ENCODE measurements at regions not wholly inside any gene's neighbourhood (a gene's known extent, or its start where the extent isn't known, plus 50 kb on each side); places are given as distances from the start of the nearest gene placed in this dataset.
A peak's percentile ranks its signal among the peaks of the same experiment; 100 is the strongest.

DNA sequence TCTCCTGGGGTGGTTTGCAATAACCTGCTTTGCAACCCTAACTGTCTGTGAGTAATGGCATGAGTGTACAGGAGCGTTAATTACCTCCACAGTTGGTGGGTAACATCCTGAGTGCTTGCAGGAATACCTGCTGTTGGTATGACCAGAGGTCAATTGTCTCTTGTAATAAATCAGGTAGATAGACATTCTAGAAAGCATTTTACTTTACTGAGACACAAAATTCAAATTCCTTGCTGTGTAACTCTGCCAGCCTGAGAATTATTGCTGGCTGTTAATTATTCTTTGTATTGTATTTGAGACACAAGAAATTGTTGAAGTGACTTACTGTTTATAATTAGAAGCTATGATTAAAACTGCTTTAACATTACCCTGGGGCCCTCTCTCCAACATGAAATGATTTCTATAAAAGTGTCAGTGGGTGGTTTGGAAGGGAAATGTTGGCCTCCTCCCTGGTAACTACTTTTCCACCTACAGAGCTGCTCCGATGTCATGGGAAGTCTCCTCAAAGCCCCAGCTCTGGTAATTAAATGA is 150.8 kb upstream of the ADCY2 start:
- H3K27ac Mint-ChIP-seq: no peak overlapping the region
- no peaks in the 10 kb centered on the region for H3K4me1 Mint-ChIP-seq
- POLR2A ChIA-PET: no interaction called here
- H3K9me3 Mint-ChIP-seq: no peaks in the 10 kb centered on the region
- H3K4me3 Mint-ChIP-seq: no peak overlapping the region
- DNase-seq (ENCODE audit: low spot score): no peak
- CTCF ChIA-PET: interaction anchor here (1.3 kb wide), 1 partner anchor 426 kb away, joined by 5 read pairs; no protein-coding TSS in a partner anchor
- ATAC-seq: no peak
- H3K36me3 Mint-ChIP-seq: no peaks in the 10 kb centered on the region
- TF ChIP-seq AR (CRISPR knock-in tag; IDR thresholded peaks at IDR 0.05) (no peak), ELF4 (CRISPR knock-in tag; IDR thresholded peaks at IDR 0.05; ENCODE audit: low read depth) (no peak), TCF7 (CRISPR knock-in tag; IDR thresholded peaks at IDR 0.05; ENCODE audit: low read depth) (no peak), ESRRA (CRISPR knock-in tag; IDR thresholded peaks at IDR 0.05; ENCODE audit: borderline replicate concordance) (no peak), ZSCAN18 (CRISPR knock-in tag; IDR thresholded peaks at IDR 0.05) (no peak)
- H3K27me3 Mint-ChIP-seq (ENCODE audit: low read depth): no peaks in the 10 kb centered on the region

GRCh38 chr5:7246287-7246686 is 149.7 kb upstream of the ADCY2 start:
- no peak for ATAC-seq
- Mint-ChIP-seq H3K9me3 (no peaks in the 10 kb centered on the region), H3K27ac (no peak overlapping the region), H3K36me3 (no peaks in the 10 kb centered on the region), H3K4me3 (no peak overlapping the region), H3K27me3 (ENCODE audit: low read depth) (no peaks in the 10 kb centered on the region), H3K4me1 (peaks cover 4% of the 10 kb centered on the region; the same call in 1 of the 2 replicates)
- DNase-seq (ENCODE audit: low spot score): no peak
- TF ChIP-seq PRDM15 (CRISPR knock-in tag; IDR thresholded peaks at IDR 0.05) (no peak), HMGA2 (CRISPR knock-in tag; IDR thresholded peaks at IDR 0.05) (peak; percentile 29; the same call in 1 of the 2 replicates)
- ChIA-PET CTCF (interaction anchor here (0.6 to 0.8 kb wide), 2 partner anchors 148 to 516 kb away, joined by 3 read pairs; no protein-coding TSS in a partner anchor), POLR2A (no interaction called here)

DNA sequence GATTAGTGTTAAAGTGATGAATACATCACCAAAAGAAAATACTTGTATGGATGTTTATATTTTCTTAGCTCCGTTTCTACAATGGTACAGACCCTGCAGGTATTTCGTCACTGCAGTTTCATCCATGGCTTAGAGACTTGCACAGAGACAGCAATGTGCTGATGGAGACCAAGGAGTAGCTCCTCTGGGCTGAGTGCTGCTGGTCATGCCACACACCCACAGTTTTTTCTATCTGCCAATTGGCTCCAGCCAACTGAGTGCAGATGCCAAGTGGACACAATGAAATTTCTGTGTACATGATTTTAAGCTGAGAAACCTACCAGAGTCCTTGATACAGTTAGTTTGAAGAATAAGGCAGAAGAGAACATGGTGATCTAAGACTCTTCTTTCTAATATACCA is 145.9 kb upstream of the ADCY2 start:
- no peaks in the 10 kb centered on the region for H3K27me3 Mint-ChIP-seq (ENCODE audit: low read depth)
- DNase-seq (ENCODE audit: low spot score) (no peak), ATAC-seq (no peak)
- H3K9me3 Mint-ChIP-seq: 0 out of 2 replicates have a peak, but pooled peaks cover under 1% of the 10 kb centered on the region
- H3K27ac Mint-ChIP-seq: no peak overlapping the region
- H3K36me3 Mint-ChIP-seq: no peaks in the 10 kb centered on the region
- ChIA-PET CTCF (interaction anchor here (0.6 to 1.7 kb wide), 3 partner anchors 429 to 1134 kb away, joined by 3 to 6 read pairs (median 4); no protein-coding TSS in a partner anchor), POLR2A (no interaction called here)
- no peak overlapping the region for H3K4me3 Mint-ChIP-seq
- peaks cover 6% of the 10 kb centered on the region; the same call in 1 of the 2 replicates for H3K4me1 Mint-ChIP-seq
- TF ChIP-seq CBFB (CRISPR knock-in tag; IDR thresholded peaks at IDR 0.05; ENCODE audit: low read depth) (no peak), NR3C1 (CRISPR knock-in tag; conservative IDR thresholded peaks at IDR 0.05; ENCODE audit: low read depth) (no peak), ARID4B (CRISPR knock-in tag; IDR thresholded peaks at IDR 0.05; ENCODE audit: borderline replicate concordance) (no peak), ZNF423 (CRISPR knock-in tag; IDR thresholded peaks at IDR 0.05) (no peak), ATF2 (CRISPR knock-in tag; IDR thresholded peaks at IDR 0.05; ENCODE audit: borderline replicate concordance, low read depth) (no peak)
- TF ChIP-seq, protein P1, sequence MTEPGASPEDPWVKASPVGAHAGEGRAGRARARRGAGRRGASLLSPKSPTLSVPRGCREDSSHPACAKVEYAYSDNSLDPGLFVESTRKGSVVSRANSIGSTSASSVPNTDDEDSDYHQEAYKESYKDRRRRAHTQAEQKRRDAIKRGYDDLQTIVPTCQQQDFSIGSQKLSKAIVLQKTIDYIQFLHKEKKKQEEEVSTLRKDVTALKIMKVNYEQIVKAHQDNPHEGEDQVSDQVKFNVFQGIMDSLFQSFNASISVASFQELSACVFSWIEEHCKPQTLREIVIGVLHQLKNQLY (CRISPR knock-in tag; IDR thresholded peaks at IDR 0.05): no peak
